Brain microvascular endothelial cell (primary cell): ENCODE measurements at regions not wholly inside any gene's neighbourhood (a gene's known extent, or its start where the extent isn't known, plus 50 kb on each side); places are given as distances from the start of the nearest gene placed in this dataset.

Experiments
- DNase-seq: peaks from one replicate; pipeline ENCODE4 v3.0.0-alpha.2; 2020
- H3K27ac ChIP-seq: fragments of 250-450 bp; sonication (Bioruptor Pico); 2 replicates; pipeline ENCODE4 v1.5.1; 2020; ENCODE audit warnings: mild to moderate bottlenecking, moderate library complexity
- H3K27me3 ChIP-seq: fragments of 250-450 bp; sonication (Bioruptor Pico); replicated peaks from 2 replicates; pipeline ENCODE4 v1.5.1; 2020; ENCODE audit warnings: mild to moderate bottlenecking
- H3K36me3 ChIP-seq: fragments of 250-450 bp; sonication (Bioruptor Pico); replicated peaks from 2 replicates; pipeline ENCODE4 v1.5.1; 2020; ENCODE audit warnings: mild to moderate bottlenecking
- H3K4me3 ChIP-seq: 2 replicates; pipeline ENCODE4 v1.5.1; 2011; ENCODE audit warnings: low read depth, mild to moderate bottlenecking, control low read depth, low read length, moderate library complexity
- in situ Hi-C: cut with HindIII; loops from 2 replicates; pipeline ENCODE4 v1.10.0; 2017; ENCODE audit warnings: low sequenced_read_pairs, low pct_ligation_motif_present
- TF ChIP-seq, protein P1 (sequence below): IDR thresholded peaks from 2 replicates; pipeline ENCODE4 v1.5.1; 2011; ENCODE audit warnings: low read depth, mild to moderate bottlenecking, moderate library complexity, low read length, control low read depth, inconsistent platforms; ENCODE audit errors: missing control alignments

GRCh38 chr2:193883820-193884219 lies 1689.1 kb upstream of the TMEFF2 start:
- TF ChIP-seq, protein P1, sequence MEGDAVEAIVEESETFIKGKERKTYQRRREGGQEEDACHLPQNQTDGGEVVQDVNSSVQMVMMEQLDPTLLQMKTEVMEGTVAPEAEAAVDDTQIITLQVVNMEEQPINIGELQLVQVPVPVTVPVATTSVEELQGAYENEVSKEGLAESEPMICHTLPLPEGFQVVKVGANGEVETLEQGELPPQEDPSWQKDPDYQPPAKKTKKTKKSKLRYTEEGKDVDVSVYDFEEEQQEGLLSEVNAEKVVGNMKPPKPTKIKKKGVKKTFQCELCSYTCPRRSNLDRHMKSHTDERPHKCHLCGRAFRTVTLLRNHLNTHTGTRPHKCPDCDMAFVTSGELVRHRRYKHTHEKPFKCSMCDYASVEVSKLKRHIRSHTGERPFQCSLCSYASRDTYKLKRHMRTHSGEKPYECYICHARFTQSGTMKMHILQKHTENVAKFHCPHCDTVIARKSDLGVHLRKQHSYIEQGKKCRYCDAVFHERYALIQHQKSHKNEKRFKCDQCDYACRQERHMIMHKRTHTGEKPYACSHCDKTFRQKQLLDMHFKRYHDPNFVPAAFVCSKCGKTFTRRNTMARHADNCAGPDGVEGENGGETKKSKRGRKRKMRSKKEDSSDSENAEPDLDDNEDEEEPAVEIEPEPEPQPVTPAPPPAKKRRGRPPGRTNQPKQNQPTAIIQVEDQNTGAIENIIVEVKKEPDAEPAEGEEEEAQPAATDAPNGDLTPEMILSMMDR: no peak
- H3K4me3 ChIP-seq: no peak overlapping the region

GRCh38 chr2:193876980-193877379 lies 1682.2 kb upstream of the TMEFF2 start:
- in situ Hi-C loops: no loop called here
- TF ChIP-seq, protein P1: no peak

More at GRCh38 chr2:193883820-193884219, 1689.1 kb upstream of the TMEFF2 start:
- H3K27ac ChIP-seq: no peak overlapping the region
- no peaks in the 10 kb centered on the region for H3K36me3 ChIP-seq
- no peak for DNase-seq
- in situ Hi-C loops: no loop called here
- H3K27me3 ChIP-seq: no peaks in the 10 kb centered on the region

DNA sequence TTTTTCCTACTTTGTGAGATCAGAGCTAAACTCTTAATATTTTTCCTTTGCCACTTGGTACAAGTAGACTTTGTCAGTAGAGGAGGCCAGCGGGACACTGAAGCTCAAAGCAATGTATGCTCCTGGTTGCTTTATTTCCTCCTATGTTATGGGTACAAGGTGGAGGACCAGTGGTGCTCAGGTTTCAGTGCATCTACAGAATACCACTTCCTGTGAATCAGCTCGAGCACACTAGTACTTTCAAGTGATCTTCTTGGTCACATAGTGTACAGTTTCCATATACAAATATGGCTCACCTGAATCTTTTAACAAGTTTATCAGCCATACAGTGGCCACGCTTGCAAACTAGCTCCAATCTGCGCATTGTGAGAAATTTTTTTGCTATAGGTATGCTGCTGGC lies 1674.8 kb upstream of the TMEFF2 start:
- Histone ChIP-seq H3K27me3 (no peaks in the 10 kb centered on the region), H3K36me3 (no peaks in the 10 kb centered on the region), H3K27ac (no peak overlapping the region), H3K4me3 (no peak overlapping the region)
- TF ChIP-seq, protein P1: no peak
- no peak for DNase-seq
- in situ Hi-C loops: no loop called here

More at GRCh38 chr2:193876980-193877379, 1682.2 kb upstream of the TMEFF2 start:
- DNase-seq: no peak
- H3K27ac ChIP-seq: no peak overlapping the region
- no peaks in the 10 kb centered on the region for H3K27me3 ChIP-seq
- no peak overlapping the region for H3K4me3 ChIP-seq
- H3K36me3 ChIP-seq: no peaks in the 10 kb centered on the region

- Histone ChIP-seq H3K27ac (no peak overlapping the region), H3K4me3 (no peak overlapping the region), H3K27me3 (no peaks in the 10 kb centered on the region), H3K36me3 (no peaks in the 10 kb centered on the region)
- TF ChIP-seq, protein P1: no peak
- DNase-seq: no peak
- in situ Hi-C loops: no loop called here
Measured at GRCh38 chr2:193868833-193869232, 1674.1 kb upstream of the TMEFF2 start.

DNA sequence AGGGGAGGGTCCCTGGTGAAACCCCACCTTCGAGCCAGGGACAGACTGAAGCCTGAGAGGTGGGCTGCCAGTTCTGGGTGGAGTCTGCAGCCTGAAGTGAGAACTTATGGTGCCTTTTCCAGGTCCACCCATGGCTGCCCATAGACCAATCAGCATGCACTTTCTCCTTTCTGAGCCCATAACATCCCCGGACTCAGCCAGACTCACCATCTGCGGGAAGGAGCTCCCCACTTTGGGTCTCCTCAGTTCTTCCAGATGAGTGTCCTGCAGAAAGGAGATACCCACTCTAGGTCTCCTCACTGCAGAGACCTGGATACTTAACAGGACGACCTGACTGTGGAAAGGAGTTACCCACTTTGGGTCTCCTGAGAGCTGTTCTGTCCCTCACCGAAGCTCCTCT lies 1673.4 kb upstream of the TMEFF2 start:
- DNase-seq: no peak
- H3K36me3 ChIP-seq: no peaks in the 10 kb centered on the region
- H3K27ac ChIP-seq: no peak overlapping the region
- no peak overlapping the region for H3K4me3 ChIP-seq
- TF ChIP-seq, protein P1: no peak
- in situ Hi-C loops: no loop called here
- H3K27me3 ChIP-seq: no peaks in the 10 kb centered on the region

GRCh38 chr2:193867454-193867853 lies 1672.7 kb upstream of the TMEFF2 start:
- no peaks in the 10 kb centered on the region for H3K27me3 ChIP-seq
- DNase-seq: no peak
- H3K36me3 ChIP-seq: no peaks in the 10 kb centered on the region
- H3K4me3 ChIP-seq: no peak overlapping the region
- in situ Hi-C loops: no loop called here
- TF ChIP-seq, protein P1: no peak
- H3K27ac ChIP-seq: no peak overlapping the region
